ENCODE measurements at regions not wholly inside any gene's neighbourhood (a gene's known extent, or its start where the extent isn't known, plus 50 kb on each side); places are given as distances from the start of the nearest gene placed in this dataset.
"Not testable (repeated sequence)": the region's sequence is repeated elsewhere in the genome, so short reads cannot be mapped to it uniquely, and the experiment has no call there.

DNA sequence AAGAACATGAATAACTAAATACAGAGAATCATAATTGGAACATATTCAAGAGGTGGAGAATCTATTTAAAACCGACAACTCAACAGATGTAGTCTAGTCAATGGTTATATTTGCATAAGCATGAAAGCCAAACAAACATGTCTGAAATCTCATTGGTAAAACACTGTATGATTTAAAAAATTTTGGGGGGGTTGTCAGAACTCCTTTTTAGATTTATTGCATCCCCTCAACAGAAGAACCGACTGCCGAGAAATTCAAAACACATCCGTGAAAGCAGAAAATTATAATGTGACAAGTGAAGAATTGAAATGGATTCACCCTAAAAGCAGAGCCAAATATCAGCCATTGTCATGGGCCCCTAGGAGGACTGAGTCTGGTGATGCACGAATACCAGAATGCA lies 633.4 kb upstream of the KCNMB2 start:
- no peak overlapping the region for H3K4me3 ChIP-seq (ENCODE audit: low read length)
- H3K4me1 ChIP-seq (ENCODE audit: insufficient read depth, low read length) = peaks cover 6% of the 10 kb centered on the region; the same call in 1 of the 2 replicates
- no peak overlapping the region for H3K27ac ChIP-seq (ENCODE audit: low read length)
- H3K9me3 ChIP-seq (ENCODE audit: insufficient read depth, low read depth, low read length) = peaks cover 10% of the 10 kb centered on the region; the same call in 1 of the 2 replicates
- H3K36me3 ChIP-seq (ENCODE audit: insufficient read depth, low read depth, low read length) = no peaks in the 10 kb centered on the region
- H3K27me3 ChIP-seq (ENCODE audit: insufficient read depth, low read length) = no peaks in the 10 kb centered on the region
- no peak overlapping the region for H3K9ac ChIP-seq (ENCODE audit: low read depth, low read length)

DNA sequence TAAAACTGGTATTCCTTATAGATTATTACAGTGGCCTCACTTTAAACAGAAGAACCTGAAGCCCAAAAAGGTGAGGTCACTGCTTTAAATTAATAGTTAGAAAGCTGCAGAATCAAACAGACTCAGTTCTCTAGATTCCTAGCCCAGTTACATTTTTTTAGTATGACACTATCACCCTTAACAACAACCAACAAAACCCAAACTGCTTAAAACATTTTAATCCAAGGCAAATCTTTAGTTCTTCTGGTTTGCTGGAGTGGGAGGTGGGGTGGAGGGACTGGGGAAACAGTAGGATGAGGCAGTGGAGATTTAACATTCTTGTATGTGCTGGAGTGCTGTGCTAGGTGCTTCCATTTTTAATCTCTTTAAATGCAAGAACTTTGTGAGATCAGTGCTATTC lies 631.6 kb upstream of the KCNMB2 start:
- peaks cover 5% of the 10 kb centered on the region; the same call in 1 of the 2 replicates for H3K9me3 ChIP-seq (ENCODE audit: insufficient read depth, low read depth, low read length)
- no peak overlapping the region for H3K27ac ChIP-seq (ENCODE audit: low read length)
- H3K4me3 ChIP-seq (ENCODE audit: low read length) = no peak overlapping the region
- peaks cover 6% of the 10 kb centered on the region; the same call in 1 of the 2 replicates for H3K4me1 ChIP-seq (ENCODE audit: insufficient read depth, low read length)
- no peaks in the 10 kb centered on the region for H3K27me3 ChIP-seq (ENCODE audit: insufficient read depth, low read length)
- H3K36me3 ChIP-seq (ENCODE audit: insufficient read depth, low read depth, low read length) = no peaks in the 10 kb centered on the region
- no peak overlapping the region for H3K9ac ChIP-seq (ENCODE audit: low read depth, low read length)

DNA sequence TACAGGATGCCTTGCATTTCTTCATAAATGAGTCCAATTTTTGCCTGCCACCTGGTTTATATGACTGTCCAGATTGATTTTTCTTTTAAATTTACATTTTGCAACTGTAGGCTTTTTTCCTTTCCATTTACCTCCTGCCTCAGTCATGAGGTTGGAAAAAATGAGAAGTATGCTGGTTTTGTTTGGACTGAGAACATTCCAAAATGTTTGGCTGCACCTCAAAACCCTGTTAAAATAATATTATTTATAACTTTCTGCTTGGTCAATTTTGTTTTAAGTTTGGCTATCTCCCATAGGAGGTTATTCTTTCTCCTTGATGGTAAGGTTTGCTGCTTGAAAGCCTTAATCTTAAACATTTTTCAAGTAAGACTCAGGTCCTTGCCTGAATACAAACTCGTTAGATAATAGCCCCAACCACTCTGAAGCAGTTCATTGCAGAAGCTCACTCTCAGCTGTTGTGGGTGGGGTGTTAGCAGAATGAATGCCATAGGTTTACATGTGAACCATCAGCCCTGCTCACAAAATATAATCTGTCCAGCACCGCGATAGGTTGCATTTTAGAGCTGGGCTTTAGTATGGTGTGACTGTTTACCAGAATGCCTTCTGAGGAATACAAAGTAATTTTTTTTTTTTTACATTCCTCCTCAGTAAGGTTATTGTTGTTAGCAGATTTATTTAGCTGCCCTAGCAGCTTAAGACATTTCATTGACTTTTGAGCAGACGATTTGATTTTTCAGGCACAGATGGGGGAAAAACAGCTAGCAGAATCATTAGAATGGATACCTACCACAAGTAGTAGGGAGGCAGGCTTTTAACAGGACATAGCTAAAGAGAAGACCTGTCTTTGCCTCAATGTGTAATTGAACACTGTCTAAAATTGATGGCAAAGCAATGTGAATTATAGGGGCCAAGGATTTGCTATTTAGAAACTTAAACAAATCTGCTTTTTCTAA lies 630.8 kb upstream of the KCNMB2 start:
- Histone ChIP-seq H3K36me3 (ENCODE audit: insufficient read depth, low read depth, low read length) (no peaks in the 10 kb centered on the region), H3K4me3 (ENCODE audit: low read length) (no peak overlapping the region), H3K27ac (ENCODE audit: low read length) (no peak overlapping the region), H3K4me1 (ENCODE audit: insufficient read depth, low read length) (peaks cover 6% of the 10 kb centered on the region; the same call in 1 of the 2 replicates), H3K9me3 (ENCODE audit: insufficient read depth, low read depth, low read length) (no peaks in the 10 kb centered on the region; the same call in 1 of the 2 replicates), H3K27me3 (ENCODE audit: insufficient read depth, low read length) (no peaks in the 10 kb centered on the region), H3K9ac (ENCODE audit: low read depth, low read length) (no peak overlapping the region)

DNA sequence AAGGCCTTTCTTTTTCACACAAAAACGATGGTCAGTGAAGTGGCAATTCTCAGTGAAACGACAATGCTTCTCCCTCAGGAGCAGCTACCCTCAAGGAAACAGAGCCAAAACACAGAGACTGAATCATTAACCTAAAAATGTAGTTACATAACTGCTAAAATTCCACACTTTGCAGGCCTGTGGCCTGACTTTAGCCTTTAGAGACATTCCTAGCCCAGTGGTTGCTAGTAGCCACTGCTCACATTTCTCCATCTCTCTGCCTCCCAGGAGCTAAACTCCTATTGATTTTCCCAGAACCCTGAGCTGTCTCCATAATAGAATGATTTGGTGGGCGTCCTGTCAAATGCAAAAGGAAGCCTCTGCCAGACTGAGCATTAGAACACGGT lies 630.1 kb upstream of the KCNMB2 start:
- Histone ChIP-seq H3K36me3 (ENCODE audit: insufficient read depth, low read depth, low read length) (no peaks in the 10 kb centered on the region), H3K9ac (ENCODE audit: low read depth, low read length) (no peak overlapping the region), H3K27me3 (ENCODE audit: insufficient read depth, low read length) (no peaks in the 10 kb centered on the region)

DNA sequence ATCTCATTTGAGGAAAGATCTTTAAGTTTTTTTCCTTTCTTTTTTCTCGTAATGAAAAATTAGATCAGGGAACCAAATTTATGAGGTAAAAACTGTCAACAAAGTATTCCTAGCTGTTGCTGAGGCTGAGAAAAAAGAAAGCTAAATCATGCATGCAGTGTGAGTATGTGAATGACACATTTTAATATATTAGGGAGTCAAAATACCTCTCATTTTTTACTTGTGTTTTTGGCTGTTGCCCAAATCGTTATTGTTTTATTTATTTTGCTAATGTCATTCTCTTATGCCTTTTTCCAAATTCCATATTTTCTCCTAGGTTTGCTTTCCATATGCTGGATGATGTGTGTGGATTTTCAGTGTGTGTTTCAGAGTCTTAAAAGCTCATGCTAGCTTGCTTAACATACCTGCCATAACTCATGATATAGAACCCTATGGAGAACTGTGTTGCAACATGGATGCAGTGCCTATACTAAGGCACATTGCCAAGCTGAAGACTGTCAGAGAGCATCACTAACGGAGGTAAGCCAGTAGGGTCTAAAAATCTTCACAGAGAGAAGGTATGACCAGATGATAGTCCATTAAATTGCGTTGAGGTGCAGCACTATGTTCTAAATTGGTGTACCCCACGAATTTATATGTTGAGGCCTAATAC lies 629.5 kb upstream of the KCNMB2 start:
- H3K4me1 ChIP-seq (ENCODE audit: insufficient read depth, low read length) = peaks cover 6% of the 10 kb centered on the region; the same call in 1 of the 2 replicates
- H3K9me3 ChIP-seq (ENCODE audit: insufficient read depth, low read depth, low read length) = no peaks in the 10 kb centered on the region
- no peaks in the 10 kb centered on the region for H3K27me3 ChIP-seq (ENCODE audit: insufficient read depth, low read length)
- H3K27ac ChIP-seq (ENCODE audit: low read length) = no peak overlapping the region
- no peaks in the 10 kb centered on the region for H3K36me3 ChIP-seq (ENCODE audit: insufficient read depth, low read depth, low read length)
- no peak overlapping the region for H3K4me3 ChIP-seq (ENCODE audit: low read length)
- no peak overlapping the region for H3K9ac ChIP-seq (ENCODE audit: low read depth, low read length)

More for the DNA sequence above, 630.1 kb upstream of the KCNMB2 start:
- peaks cover 6% of the 10 kb centered on the region; the same call in 1 of the 2 replicates for H3K4me1 ChIP-seq (ENCODE audit: insufficient read depth, low read length)
- no peak overlapping the region for H3K4me3 ChIP-seq (ENCODE audit: low read length)
- no peaks in the 10 kb centered on the region for H3K9me3 ChIP-seq (ENCODE audit: insufficient read depth, low read depth, low read length)
- no peak overlapping the region for H3K27ac ChIP-seq (ENCODE audit: low read length)

DNA sequence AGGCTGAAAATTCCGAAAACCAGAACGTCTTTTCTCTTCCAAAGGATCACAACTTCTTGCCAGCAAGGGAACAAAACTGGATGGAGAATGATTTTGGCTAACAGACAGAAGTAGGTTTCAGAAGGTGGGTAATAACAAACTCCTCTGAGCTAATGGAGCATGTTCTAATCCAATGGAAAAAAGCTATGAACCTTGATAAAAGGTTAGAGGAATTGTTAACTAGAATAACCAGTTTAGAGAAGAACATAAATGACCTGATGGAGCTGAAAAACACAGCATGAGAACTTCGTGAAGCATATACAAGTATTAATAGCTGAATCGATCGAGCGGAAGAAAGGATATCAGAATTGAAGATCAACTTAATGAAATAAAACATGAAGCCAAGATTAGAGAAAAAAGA lies 626.7 kb upstream of the KCNMB2 start:
- not testable (repeated sequence) for H3K4me1 ChIP-seq (ENCODE audit: insufficient read depth, low read length); H3K9me3 ChIP-seq (ENCODE audit: insufficient read depth, low read depth, low read length); H3K9ac ChIP-seq (ENCODE audit: low read depth, low read length); H3K4me3 ChIP-seq (ENCODE audit: low read length); H3K36me3 ChIP-seq (ENCODE audit: insufficient read depth, low read depth, low read length); H3K27me3 ChIP-seq (ENCODE audit: insufficient read depth, low read length); H3K27ac ChIP-seq (ENCODE audit: low read length)

DNA sequence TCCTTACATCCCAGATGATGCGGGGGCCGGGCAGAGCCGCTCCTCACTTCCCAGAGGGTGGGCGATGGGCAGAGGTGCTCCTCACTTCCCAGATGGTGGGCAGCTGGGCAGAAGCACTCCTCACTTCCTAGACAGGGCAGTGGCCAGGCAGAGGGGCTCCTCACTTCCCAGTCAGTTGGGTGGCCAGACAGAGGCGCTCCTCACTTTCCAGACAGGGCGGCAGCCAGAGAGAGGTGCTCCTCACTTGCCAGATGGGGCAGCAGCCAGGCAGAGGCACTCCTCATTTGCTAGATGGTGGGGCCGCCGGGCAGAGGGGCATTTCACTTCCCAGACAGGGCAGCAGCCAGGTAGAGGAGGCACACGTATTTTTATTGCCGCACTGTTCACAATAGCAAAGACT lies 622.0 kb upstream of the KCNMB2 start:
- no peaks in the 10 kb centered on the region for H3K27me3 ChIP-seq (ENCODE audit: insufficient read depth, low read length)
- no peak overlapping the region for H3K4me3 ChIP-seq (ENCODE audit: low read length)
- no peaks in the 10 kb centered on the region for H3K36me3 ChIP-seq (ENCODE audit: insufficient read depth, low read depth, low read length)
- no peak overlapping the region for H3K9ac ChIP-seq (ENCODE audit: low read depth, low read length)
- no peak overlapping the region for H3K27ac ChIP-seq (ENCODE audit: low read length)
- H3K4me1 ChIP-seq (ENCODE audit: insufficient read depth, low read length) = no peaks in the 10 kb centered on the region
- H3K9me3 ChIP-seq (ENCODE audit: insufficient read depth, low read depth, low read length) = no peaks in the 10 kb centered on the region

DNA sequence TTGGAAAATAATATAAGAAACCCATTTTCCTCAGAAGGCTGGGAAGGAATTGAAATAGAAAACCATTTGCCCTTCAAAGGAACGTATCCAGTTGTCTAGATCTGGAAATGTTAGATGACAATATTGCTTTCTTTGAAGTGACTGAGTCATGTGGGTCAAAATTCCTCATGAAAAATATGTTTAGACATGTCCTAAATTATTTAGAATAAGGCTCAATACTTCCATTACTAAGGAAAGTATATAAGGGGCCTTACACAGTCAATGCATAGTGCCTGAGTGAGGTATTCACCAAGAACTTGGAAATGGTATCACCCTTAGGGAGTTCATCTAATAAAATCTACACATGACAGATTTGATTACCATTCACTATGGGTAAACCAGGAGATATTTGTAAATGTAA lies 619.8 kb upstream of the KCNMB2 start:
- Histone ChIP-seq H3K9ac (ENCODE audit: low read depth, low read length) (no peak overlapping the region), H3K4me1 (ENCODE audit: insufficient read depth, low read length) (no peaks in the 10 kb centered on the region; the same call in 1 of the 2 replicates), H3K27ac (ENCODE audit: low read length) (no peak overlapping the region), H3K9me3 (ENCODE audit: insufficient read depth, low read depth, low read length) (no peaks in the 10 kb centered on the region), H3K4me3 (ENCODE audit: low read length) (no peak overlapping the region), H3K36me3 (ENCODE audit: insufficient read depth, low read depth, low read length) (no peaks in the 10 kb centered on the region), H3K27me3 (ENCODE audit: insufficient read depth, low read length) (no peaks in the 10 kb centered on the region)

DNA sequence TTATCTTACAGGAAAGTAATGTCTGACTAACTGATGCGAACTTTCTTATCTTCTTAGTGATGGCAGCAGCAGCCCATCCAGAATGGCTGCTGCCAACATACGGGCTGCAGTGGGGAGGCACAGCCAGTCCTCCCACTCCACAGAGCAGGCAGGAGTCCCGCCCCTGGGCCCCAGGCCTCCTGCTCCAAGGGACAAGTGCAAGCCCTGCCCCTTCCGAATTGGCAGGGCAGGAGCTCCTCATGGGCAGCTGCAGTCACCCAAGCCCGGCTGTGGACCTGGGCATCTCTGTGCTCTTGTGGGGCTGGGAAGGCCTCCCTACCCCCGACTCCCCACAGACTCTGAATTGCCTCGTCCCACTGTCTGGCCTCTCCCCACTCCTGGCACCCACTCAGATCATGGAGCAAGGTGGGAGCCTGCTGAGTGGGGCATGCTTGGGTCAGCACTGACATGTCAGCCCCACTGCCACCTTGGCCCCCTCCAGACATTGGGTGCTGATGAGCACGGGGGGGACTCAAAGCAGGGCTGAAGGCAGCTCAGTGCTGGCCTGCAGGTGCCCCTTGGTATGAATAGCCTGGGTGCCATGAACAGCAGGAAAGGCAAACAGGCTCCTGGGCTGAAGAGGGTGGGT lies 618.9 kb upstream of the KCNMB2 start:
- Histone ChIP-seq H3K27ac (ENCODE audit: low read length) (no peak overlapping the region), H3K4me3 (ENCODE audit: low read length) (no peak overlapping the region), H3K4me1 (ENCODE audit: insufficient read depth, low read length) (no peaks in the 10 kb centered on the region; the same call in 1 of the 2 replicates), H3K9me3 (ENCODE audit: insufficient read depth, low read depth, low read length) (no peaks in the 10 kb centered on the region), H3K36me3 (ENCODE audit: insufficient read depth, low read depth, low read length) (no peaks in the 10 kb centered on the region), H3K9ac (ENCODE audit: low read depth, low read length) (no peak overlapping the region), H3K27me3 (ENCODE audit: insufficient read depth, low read length) (no peaks in the 10 kb centered on the region)

DNA sequence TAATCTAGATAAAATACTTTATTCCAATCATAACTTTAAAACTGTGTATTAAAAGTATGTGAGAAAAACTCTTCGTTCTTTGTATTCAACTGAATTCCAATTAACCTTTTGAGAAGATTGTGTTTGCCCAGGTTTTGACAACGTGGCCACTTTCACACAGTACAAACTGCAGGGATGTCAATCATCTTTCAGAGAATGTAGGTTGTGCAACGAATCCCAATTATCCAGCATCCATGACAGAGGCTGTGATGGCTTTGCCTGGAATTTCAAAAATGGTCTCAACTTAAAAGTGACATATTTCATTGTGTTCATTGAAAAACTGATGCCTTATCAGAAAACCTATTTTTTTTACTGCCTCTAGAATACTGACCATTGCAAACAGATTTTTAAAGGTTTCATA lies 615.1 kb upstream of the KCNMB2 start:
- Histone ChIP-seq H3K36me3 (ENCODE audit: insufficient read depth, low read depth, low read length) (no peaks in the 10 kb centered on the region), H3K4me1 (ENCODE audit: insufficient read depth, low read length) (no peaks in the 10 kb centered on the region; the same call in 1 of the 2 replicates), H3K9ac (ENCODE audit: low read depth, low read length) (no peak overlapping the region), H3K4me3 (ENCODE audit: low read length) (no peak overlapping the region), H3K27me3 (ENCODE audit: insufficient read depth, low read length) (no peaks in the 10 kb centered on the region), H3K9me3 (ENCODE audit: insufficient read depth, low read depth, low read length) (no peaks in the 10 kb centered on the region), H3K27ac (ENCODE audit: low read length) (no peak overlapping the region)

DNA sequence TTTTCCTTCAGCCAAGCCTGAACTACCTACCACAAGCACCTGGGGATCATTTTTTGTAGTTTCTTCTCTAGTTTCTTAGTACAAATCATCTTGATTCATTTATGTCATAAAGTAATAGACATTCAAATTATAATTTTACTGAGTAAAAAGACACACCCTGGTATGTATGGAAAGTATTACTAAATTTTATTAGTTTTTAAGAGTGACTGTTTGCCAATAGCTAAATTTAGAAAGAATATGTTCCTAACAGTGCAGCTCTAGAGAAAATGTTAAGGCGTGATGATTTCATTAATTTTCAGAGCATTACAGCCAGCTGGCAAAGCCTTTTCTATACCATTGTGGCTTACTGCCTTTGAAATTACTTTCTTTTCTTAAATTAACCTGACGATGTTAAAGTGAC lies 612.0 kb upstream of the KCNMB2 start:
- Histone ChIP-seq H3K4me3 (ENCODE audit: low read length) (no peak overlapping the region), H3K27ac (ENCODE audit: low read length) (no peak overlapping the region), H3K9ac (ENCODE audit: low read depth, low read length) (no peak overlapping the region), H3K9me3 (ENCODE audit: insufficient read depth, low read depth, low read length) (no peaks in the 10 kb centered on the region), H3K4me1 (ENCODE audit: insufficient read depth, low read length) (no peaks in the 10 kb centered on the region; the same call in 1 of the 2 replicates), H3K36me3 (ENCODE audit: insufficient read depth, low read depth, low read length) (no peaks in the 10 kb centered on the region), H3K27me3 (ENCODE audit: insufficient read depth, low read length) (no peaks in the 10 kb centered on the region)
